22Rv1 (cell line): ENCODE measurements at regions not wholly inside any gene's neighbourhood (a gene's known extent, or its start where the extent isn't known, plus 50 kb on each side); places are given as distances from the start of the nearest gene placed in this dataset.

Source experiments
- H3K27ac ChIP-seq: fragments of 450-650 bp; 2 replicates; pipeline ENCODE4 v1.5.1; 2017
- CTCF ChIP-seq: fragments of 450-650 bp; IDR thresholded peaks from 2 replicates; pipeline ENCODE4 v1.5.1; 2017; ENCODE audit warnings: mild to moderate bottlenecking
- ZFX ChIP-seq: fragments of 450-650 bp; IDR thresholded peaks from 2 replicates; pipeline ENCODE4 v1.6.1; 2017; ENCODE audit warnings: antibody characterized with exemption, borderline replicate concordance

- TF ChIP-seq ZFX (no peak), CTCF (no peak)
These were observed 392.5 kb downstream of the PBX1 start for GRCh38 chr1:164951508-164951907.

GRCh38 chr1:164950541-164950986 lies 391.6 kb downstream of the PBX1 start:
- TF ChIP-seq CTCF (no peak), ZFX (no peak)
- H3K27ac ChIP-seq: no peak overlapping the region

More at GRCh38 chr1:164951508-164951907, 392.5 kb downstream of the PBX1 start:
- H3K27ac ChIP-seq: no peak overlapping the region

- no peak overlapping the region for H3K27ac ChIP-seq
- TF ChIP-seq ZFX: no peak
- TF ChIP-seq CTCF: no peak
These were observed 390.9 kb downstream of the PBX1 start for GRCh38 chr1:164949771-164950471.

- no peak overlapping the region for H3K27ac ChIP-seq
- no peak for TF ChIP-seq CTCF
- no peak for TF ChIP-seq ZFX
These were observed 389.1 kb downstream of the PBX1 start for GRCh38 chr1:164948101-164948500.

- H3K27ac ChIP-seq: no peak overlapping the region
- TF ChIP-seq CTCF: no peak
- TF ChIP-seq ZFX: no peak
These were observed 378.3 kb downstream of the PBX1 start for GRCh38 chr1:164937291-164937690.

GRCh38 chr1:164932580-164932979 lies 373.6 kb downstream of the PBX1 start:
- no peak for TF ChIP-seq CTCF
- no peak for TF ChIP-seq ZFX
- no peak overlapping the region for H3K27ac ChIP-seq

GRCh38 chr1:164930833-164931232 lies 371.8 kb downstream of the PBX1 start:
- no peak overlapping the region for H3K27ac ChIP-seq
- no peak for TF ChIP-seq ZFX
- no peak for TF ChIP-seq CTCF
